ENCODE measurements at regions not wholly inside any gene's neighbourhood (a gene's known extent, or its start where the extent isn't known, plus 50 kb on each side); places are given as distances from the start of the nearest gene placed in this dataset.

GRCh38 chr6:44671333-44671732, 283.8 kb downstream of the CDC5L start:
- no peak overlapping the region for H3K4me3 Mint-ChIP-seq
- Histone ChIP-seq H2AK5ac (ENCODE audit: insufficient read length, low read length) (no peak overlapping the region), H3K9ac (ENCODE audit: extremely low read depth, insufficient read length, low read length) (no peak overlapping the region), H3K23ac (ENCODE audit: insufficient read length, low read depth, low read length) (no peak overlapping the region), H3K4me2 (ENCODE audit: insufficient read depth, insufficient read length, low read length) (no peak overlapping the region), H3K14ac (ENCODE audit: insufficient read depth, low read length) (no peak overlapping the region), H3K56ac (ENCODE audit: insufficient read length, low read depth, low read length) (no peak overlapping the region), H3K79me2 (ENCODE audit: insufficient read depth, low read length) (no peaks in the 10 kb centered on the region), H3K27me3 (ENCODE audit: insufficient read depth, low read length) (no peaks in the 10 kb centered on the region), H2AFZ (ENCODE audit: low read length) (no peak overlapping the region), H4K5ac (ENCODE audit: insufficient read length, low read depth, low read length) (no peak overlapping the region), H2BK20ac (ENCODE audit: low read depth, low read length, poor library complexity, severe bottlenecking) (no peak overlapping the region), H2BK5ac (ENCODE audit: insufficient read length, low read length) (no peak overlapping the region), H4K8ac (replicated peaks; ENCODE audit: insufficient read length, low read depth, low read length) (no peak overlapping the region), H3K4ac (ENCODE audit: low read depth, low read length) (no peak overlapping the region), H3K23me2 (ENCODE audit: insufficient read length, low read depth, low read length, poor library complexity, severe bottlenecking) (no peaks in the 10 kb centered on the region), H3T11ph (ENCODE audit: low read length) (no peak overlapping the region), H2BK15ac (ENCODE audit: low read depth, low read length) (no peak overlapping the region), H2BK12ac (ENCODE audit: insufficient read length, low read depth, low read length) (no peak overlapping the region), H3K18ac (ENCODE audit: insufficient read length, low read depth, low read length) (no peak overlapping the region), H2BK120ac (ENCODE audit: low read depth, low read length, poor library complexity, severe bottlenecking) (no peak overlapping the region), H3K27ac (ENCODE audit: insufficient read length, low read depth, low read length) (no peak overlapping the region), H3K79me1 (ENCODE audit: insufficient read depth, low read depth, low read length, poor library complexity, severe bottlenecking) (no peaks in the 10 kb centered on the region), H4K91ac (ENCODE audit: insufficient read length, low read depth, low read length) (no peak overlapping the region), H3K4me1 (ENCODE audit: insufficient read depth, low read length) (peaks cover 20% of the 10 kb centered on the region), H4K20me1 (ENCODE audit: control insufficient read depth, insufficient read depth, insufficient read length) (no peaks in the 10 kb centered on the region), H3K9me3 (ENCODE audit: control insufficient read depth, low read depth, low read length) (no peaks in the 10 kb centered on the region)
- peaks cover 66 to 71% of the 10 kb centered on the region in 2 experiments for H3K4me1 Mint-ChIP-seq
- no peak overlapping the region for H3K27ac Mint-ChIP-seq
- no peaks in the 10 kb centered on the region; a peak in 1 of 5 replicates for H3K9me3 Mint-ChIP-seq
- no peak for TF ChIP-seq CTCF (conservative IDR thresholded peaks at IDR 0.05)
- WGBS (ENCODE audit: extremely low coverage, insufficient read length, low lambda C conversion rate) = no CpG with 5 or more reads among the region's 4 CpGs
- no peak for DNase-seq
- H3K36me3 Mint-ChIP-seq (ENCODE audit: insufficient read depth in 1 of 3, low read depth in 3 of 3) = peaks cover 0 to 2% (median 0%) of the 10 kb centered on the region in 3 experiments; a peak in 2 of 7 replicates
- H3K27me3 Mint-ChIP-seq (ENCODE audit: low read depth) = peaks cover 6% of the 10 kb centered on the region; the same call in 1 of the 2 replicates

Measured in H9 (cell line).